ENCODE measurements at regions not wholly inside any gene's neighbourhood (a gene's known extent, or its start where the extent isn't known, plus 50 kb on each side); places are given as distances from the start of the nearest gene placed in this dataset.

GRCh38 chr3:117091676-117092075, 382.1 kb downstream of the TUSC7 start:
- 38 to 66% (median 61%) methylated on average over 1 of the region's 1 CpG for WGBS, 5 donors
- H3K36me3 ChIP-seq, result no peaks in the 10 kb centered on the region
- TF ChIP-seq POLR2A (IDR thresholded peaks at IDR 0.05), result no peak
- H3K4me3 ChIP-seq, result no peak overlapping the region
- DNase-seq, result no peak
- H3K27ac ChIP-seq, result no peak overlapping the region
- H3K4me1 ChIP-seq, result no peaks in the 10 kb centered on the region
- intact Hi-C loops (cut with DNase I; ENCODE audit: low total_unique reads), result no loop called here
- no peaks in the 10 kb centered on the region for H3K27me3 ChIP-seq
- no peaks in the 10 kb centered on the region for H3K9me3 ChIP-seq

GRCh38 chr3:117096549-117096948, 387.0 kb downstream of the TUSC7 start:
- H3K27me3 ChIP-seq, result no peaks in the 10 kb centered on the region
- no peak overlapping the region for H3K4me3 ChIP-seq
- H3K9me3 ChIP-seq, result no peaks in the 10 kb centered on the region
- no peaks in the 10 kb centered on the region for H3K4me1 ChIP-seq
- 81 to 89% (median 85%) methylated on average over 4 of the region's 4 CpGs for WGBS, 5 donors
- no peak overlapping the region for H3K27ac ChIP-seq
- no peaks in the 10 kb centered on the region for H3K36me3 ChIP-seq
- TF ChIP-seq POLR2A (IDR thresholded peaks at IDR 0.05) (no peak), EP300 (IDR thresholded peaks at IDR 0.05) (no peak), CTCF (IDR thresholded peaks at IDR 0.05) (no peak), POLR2AphosphoS5 (IDR thresholded peaks at IDR 0.05) (no peak)
- intact Hi-C loops (cut with DNase I; ENCODE audit: low total_unique reads), result no loop called here
- no peak for DNase-seq

- no peak for TF ChIP-seq EP300 (IDR thresholded peaks at IDR 0.05)
- TF ChIP-seq POLR2AphosphoS5 (IDR thresholded peaks at IDR 0.05), result no peak
- no peak for TF ChIP-seq CTCF (IDR thresholded peaks at IDR 0.05)
- no peak for TF ChIP-seq POLR2A (IDR thresholded peaks at IDR 0.05)
- no peaks in the 10 kb centered on the region for H3K9me3 ChIP-seq
- H3K36me3 ChIP-seq, result no peaks in the 10 kb centered on the region
- H3K4me3 ChIP-seq, result no peak overlapping the region
- intact Hi-C loops (cut with DNase I; ENCODE audit: low total_unique reads), result no loop called here
- no peak for DNase-seq
- H3K27ac ChIP-seq, result no peak overlapping the region
- H3K27me3 ChIP-seq, result no peaks in the 10 kb centered on the region
- H3K4me1 ChIP-seq, result no peaks in the 10 kb centered on the region
These were observed 387.8 kb downstream of the TUSC7 start for GRCh38 chr3:117097351-117097750.

GRCh38 chr3:117101697-117102096, 392.1 kb downstream of the TUSC7 start:
- Histone ChIP-seq H3K36me3 (no peaks in the 10 kb centered on the region), H3K27ac (no peak overlapping the region), H3K4me3 (no peak overlapping the region), H3K4me1 (no peaks in the 10 kb centered on the region), H3K9me3 (no peaks in the 10 kb centered on the region), H3K27me3 (no peaks in the 10 kb centered on the region)
- 86 to 100% (median 94%) methylated on average over 1 of the region's 1 CpG for WGBS, 5 donors
- intact Hi-C loops (cut with DNase I; ENCODE audit: low total_unique reads), result no loop called here
- TF ChIP-seq POLR2AphosphoS5 (IDR thresholded peaks at IDR 0.05) (no peak), EP300 (IDR thresholded peaks at IDR 0.05) (no peak), POLR2A (IDR thresholded peaks at IDR 0.05) (no peak), CTCF (IDR thresholded peaks at IDR 0.05) (no peak)
- DNase-seq, result no peak

GRCh38 chr3:117102426-117102825, 392.8 kb downstream of the TUSC7 start:
- H3K36me3 ChIP-seq, result no peaks in the 10 kb centered on the region
- no peaks in the 10 kb centered on the region for H3K4me1 ChIP-seq
- intact Hi-C loops (cut with DNase I; ENCODE audit: low total_unique reads), result no loop called here
- DNase-seq, result no peak
- TF ChIP-seq CTCF (IDR thresholded peaks at IDR 0.05) (no peak), POLR2A (IDR thresholded peaks at IDR 0.05) (no peak), POLR2AphosphoS5 (IDR thresholded peaks at IDR 0.05) (no peak), EP300 (IDR thresholded peaks at IDR 0.05) (no peak)
- H3K27ac ChIP-seq, result no peak overlapping the region
- H3K9me3 ChIP-seq, result no peaks in the 10 kb centered on the region
- H3K27me3 ChIP-seq, result no peaks in the 10 kb centered on the region
- 63 to 79% (median 73%) methylated on average over 3 of the region's 3 CpGs for WGBS, 5 donors
- no peak overlapping the region for H3K4me3 ChIP-seq
